H1 (cell line): ENCODE measurements at regions not wholly inside any gene's neighbourhood (a gene's known extent, or its start where the extent isn't known, plus 50 kb on each side); places are given as distances from the start of the nearest gene placed in this dataset.

Experiments used
- CTCF ChIA-PET: fragments of 300-600 bp; sonication (Branson Sonifier 250); formaldehyde crosslinking; loops from one replicate; lab custom pipeline; 2021; ENCODE audit not compliant: partially characterized antibody; lab: Charles Lee
- POLR2A ChIA-PET: fragments of 300-600 bp; sonication (Branson Sonifier 250); formaldehyde crosslinking; loops from one replicate; lab custom pipeline; 2021; ENCODE audit warnings: inconsistent platforms; ENCODE audit not compliant: partially characterized antibody; lab: Charles Lee
- DNase-seq, 2 experiments: peaks; one replicate each; pipeline versions ENCODE4 v3.0.0 to v3.0.0-alpha.2; 2010 to 2022; ENCODE audit warnings: low spot score in 2 of 2, low read depth in 1 of 2, mixed read lengths in 1 of 2
- FAIRE-seq: peaks from 2 replicates; lab custom pipeline; 2011; peaks lifted over from hg19 to GRCh38; lab: Jason Lieb, UNC
- H2AFZ ChIP-seq: 2 replicates; pipeline ENCODE4 v1.8.1; 2012; ENCODE audit warnings: low read length, inconsistent platforms
- H2AK5ac ChIP-seq: 2 replicates; pipeline ENCODE4 v1.6.1; 2013; ENCODE audit warnings: low read depth, low read length
- H2BK120ac ChIP-seq: replicated peaks from 2 replicates; pipeline ENCODE3; 2013; ENCODE audit warnings: low read depth, low read length, inconsistent platforms
- H2BK12ac ChIP-seq: 2 replicates; pipeline ENCODE4 v1.6.1; 2013; ENCODE audit warnings: low read depth, low read length
- H2BK15ac ChIP-seq: 2 replicates; pipeline ENCODE4 v1.6.1; 2013; ENCODE audit warnings: low read length
- H2BK20ac ChIP-seq: 2 replicates; pipeline ENCODE4 v1.6.1; 2013; ENCODE audit warnings: low read length
- H2BK5ac ChIP-seq: 2 replicates; pipeline ENCODE4 v1.6.1; 2013; ENCODE audit warnings: low read depth, low read length
- H3K14ac ChIP-seq: 2 replicates; pipeline ENCODE4 v1.6.1; 2013; ENCODE audit warnings: inconsistent platforms; ENCODE audit not compliant: insufficient read length
- H3K18ac ChIP-seq: 2 replicates; pipeline ENCODE4 v1.6.1; 2013; ENCODE audit warnings: low read length; ENCODE audit errors: extremely low read depth
- H3K23ac ChIP-seq: 2 replicates; pipeline ENCODE4 v1.6.1; 2013; ENCODE audit warnings: inconsistent platforms; ENCODE audit not compliant: insufficient read length
- H3K23me2 ChIP-seq: 2 replicates; pipeline ENCODE4 v1.6.1; 2013; ENCODE audit warnings: low read depth, low read length
- H3K27ac ChIP-seq: 2 replicates; pipeline ENCODE4 v1.6.1; 2011; ENCODE audit warnings: low read depth, low read length, inconsistent platforms
- H3K27me3 ChIP-seq, 4 experiments: replicated peaks in 1 of 4; 1 replicate in 1 of 4; 2 replicates in 3 of 4; pipeline versions ENCODE4 v1.6.1 to v1.8.1; 2011 to 2013; ENCODE audit warnings: low read length in 3 of 4, mild to moderate bottlenecking in 3 of 4, inconsistent platforms in 2 of 4, mixed read lengths in 2 of 4, moderate library complexity in 1 of 4; ENCODE audit not compliant: control insufficient read depth in 3 of 4, insufficient read depth in 3 of 4; ENCODE audit errors: extremely low read depth in 1 of 4
- H3K36me3 ChIP-seq, 4 experiments: 2 replicates each; pipeline versions ENCODE4 v1.6.1 to v1.8.1; 2011 to 2013; ENCODE audit warnings: mild to moderate bottlenecking in 4 of 4, low read length in 3 of 4, moderate library complexity in 2 of 4, control low read depth in 1 of 4, inconsistent platforms in 1 of 4; ENCODE audit not compliant: insufficient read depth in 4 of 4, control insufficient read depth in 2 of 4
- H3K4ac ChIP-seq: replicated peaks from 2 replicates; pipeline ENCODE3; 2013; ENCODE audit warnings: low read length, low read depth, mixed read lengths, inconsistent platforms; ENCODE audit not compliant: insufficient read length
- H3K4me1 ChIP-seq, 4 experiments: replicated peaks in 1 of 4; 1 replicate in 1 of 4; 2 replicates in 3 of 4; pipeline versions ENCODE4 v1.6.1 to v1.8.1; 2011 to 2013; ENCODE audit warnings: low read length in 3 of 4, inconsistent platforms in 2 of 4, mixed read lengths in 1 of 4; ENCODE audit not compliant: insufficient read depth in 4 of 4, control insufficient read depth in 3 of 4
- H3K4me2 ChIP-seq, 2 experiments: 2 replicates each; pipeline versions ENCODE4 v1.6.1 to v1.8.1; 2011 to 2013; ENCODE audit warnings: low read depth in 2 of 2, low read length in 2 of 2, control low read depth in 1 of 2, inconsistent platforms in 1 of 2, mild to moderate bottlenecking in 1 of 2; ENCODE audit not compliant: insufficient read depth in 1 of 2
- H3K4me3 ChIP-seq, 4 experiments: fragments of 200-600, 300-600 bp in 1 of 4; sonication (generic), shearing (Covaris generic), sonication (Bioruptor Twin) in 1 of 4; 2 replicates each; pipeline versions ENCODE4 v1.5.1 to v1.8.1; 2011 to 2016; ENCODE audit warnings: low read length in 4 of 4, low read depth in 3 of 4, control low read depth in 2 of 4, inconsistent platforms in 2 of 4, mild to moderate bottlenecking in 2 of 4, mixed read lengths in 1 of 4, moderate library complexity in 1 of 4; ENCODE audit not compliant: insufficient read depth in 2 of 4; ENCODE audit errors: extremely low read depth in 1 of 4
- H3K56ac ChIP-seq: replicated peaks from 2 replicates; pipeline ENCODE3; 2013; ENCODE audit warnings: low read depth, mild to moderate bottlenecking, mixed read lengths, low read length, inconsistent platforms; ENCODE audit not compliant: insufficient read length
- H3K79me1 ChIP-seq: 2 replicates; pipeline ENCODE4 v1.6.1; 2013; ENCODE audit warnings: low read depth, low read length, control low read depth
- H3K79me2 ChIP-seq, 2 experiments: 2 replicates each; pipeline versions ENCODE4 v1.6.1 to v1.8.1; 2012 to 2013; ENCODE audit warnings: low read length in 2 of 2, mild to moderate bottlenecking in 2 of 2, inconsistent platforms in 1 of 2; ENCODE audit not compliant: insufficient read depth in 2 of 2, control insufficient read depth in 1 of 2
- H3K9ac ChIP-seq, 4 experiments: replicated peaks in 1 of 4; 1 replicate in 1 of 4; 2 replicates in 3 of 4; pipeline versions ENCODE4 v1.6.1 to v1.8.1; 2011 to 2013; ENCODE audit warnings: low read depth in 3 of 4, low read length in 3 of 4, control low read depth in 2 of 4, mild to moderate bottlenecking in 2 of 4, moderate library complexity in 2 of 4, inconsistent platforms in 1 of 4; ENCODE audit errors: extremely low read depth in 1 of 4
- H3K9me3 ChIP-seq, 2 experiments: 2 replicates each; pipeline versions ENCODE4 v1.6.1 to v1.8.1; 2012 to 2013; ENCODE audit warnings: mild to moderate bottlenecking in 2 of 2, moderate library complexity in 2 of 2, control low read depth in 1 of 2, inconsistent platforms in 1 of 2, low read depth in 1 of 2, low read length in 1 of 2, mixed read lengths in 1 of 2; ENCODE audit not compliant: insufficient read depth in 2 of 2
- H4K20me1 ChIP-seq, 2 experiments: replicated peaks in 1 of 2; 2 replicates each; pipeline versions ENCODE3 to v1.8.1; 2011 to 2013; ENCODE audit warnings: inconsistent platforms in 2 of 2, low read length in 2 of 2, mild to moderate bottlenecking in 1 of 2; ENCODE audit not compliant: insufficient read depth in 2 of 2, control insufficient read depth in 1 of 2
- H4K5ac ChIP-seq: 2 replicates; pipeline ENCODE4 v1.6.1; 2013; ENCODE audit warnings: low read length, low read depth, mixed read lengths, inconsistent platforms; ENCODE audit not compliant: insufficient read length
- H4K8ac ChIP-seq: 2 replicates; pipeline ENCODE4 v1.8.0; 2013; ENCODE audit warnings: mild to moderate bottlenecking, moderate library complexity, low read length, inconsistent platforms; ENCODE audit not compliant: insufficient read depth; ENCODE audit errors: extremely low read depth
- H4K91ac ChIP-seq: replicated peaks from 2 replicates; pipeline ENCODE3; 2013; ENCODE audit warnings: low read length, mixed read lengths, inconsistent platforms; ENCODE audit not compliant: insufficient read length
- CBX5 ChIP-seq: fragments of 300-800, 300-1000 bp; sonication (generic); IDR thresholded peaks from 2 replicates; pipeline ENCODE4 v1.7.1; 2016; ENCODE audit warnings: antibody characterized with exemption, low read length, low read depth
- CEBPB ChIP-seq: IDR thresholded peaks from 2 replicates; pipeline ENCODE4 v1.6.1; 2012; ENCODE audit warnings: low read depth, low read length
- EP300 ChIP-seq, 2 experiments: IDR thresholded peaks; 1 replicate in 1 of 2; 2 replicates in 1 of 2; pipeline ENCODE4 v1.6.1; 2011 to 2012; ENCODE audit warnings: low read depth in 2 of 2, low read length in 2 of 2, mild to moderate bottlenecking in 2 of 2, borderline replicate concordance in 1 of 2, inconsistent platforms in 1 of 2, moderate library complexity in 1 of 2
- JUN ChIP-seq: IDR thresholded peaks from 2 replicates; pipeline ENCODE4 v1.6.1; 2011; ENCODE audit warnings: low read depth, mild to moderate bottlenecking, improper control_type of control experiment, low read length
- MAFK ChIP-seq: IDR thresholded peaks from 2 replicates; pipeline ENCODE4 v1.6.1; 2012; ENCODE audit warnings: low read depth, mild to moderate bottlenecking, improper control_type of control experiment, low read length
- POLR2AphosphoS5 ChIP-seq: IDR thresholded peaks from 2 replicates; pipeline ENCODE4 v1.6.1; 2011; ENCODE audit warnings: low read depth, low read length
- SP4 ChIP-seq: IDR thresholded peaks from 2 replicates; pipeline ENCODE4 v1.6.1; 2012; ENCODE audit warnings: low read length, inconsistent platforms
- ZNF274 ChIP-seq: IDR thresholded peaks from 2 replicates; pipeline ENCODE4 v1.7.0; 2012; ENCODE audit warnings: low read length, borderline replicate concordance; ENCODE audit errors: extremely low read depth
- WGBS, 2 experiments: shearing (Covaris generic) in 1 of 2; methylation state at CpG; one replicate each; pipeline versions ENCODE4 v1.1.6 to v1.1.7; 2013 to 2015; ENCODE audit warnings: low lambda C conversion rate in 2 of 2, mixed read lengths in 2 of 2, inconsistent platforms in 1 of 2, low coverage in 1 of 2, missing lambda C conversion rate in 1 of 2; ENCODE audit not compliant: insufficient replicate concordance in 2 of 2, insufficient coverage in 1 of 2, insufficient read length in 1 of 2; ENCODE audit errors: extremely low coverage in 1 of 2, missing lambda C conversion rate in 1 of 2; 5-methylcytosine and 5-hydroxymethylcytosine counted together

DNA sequence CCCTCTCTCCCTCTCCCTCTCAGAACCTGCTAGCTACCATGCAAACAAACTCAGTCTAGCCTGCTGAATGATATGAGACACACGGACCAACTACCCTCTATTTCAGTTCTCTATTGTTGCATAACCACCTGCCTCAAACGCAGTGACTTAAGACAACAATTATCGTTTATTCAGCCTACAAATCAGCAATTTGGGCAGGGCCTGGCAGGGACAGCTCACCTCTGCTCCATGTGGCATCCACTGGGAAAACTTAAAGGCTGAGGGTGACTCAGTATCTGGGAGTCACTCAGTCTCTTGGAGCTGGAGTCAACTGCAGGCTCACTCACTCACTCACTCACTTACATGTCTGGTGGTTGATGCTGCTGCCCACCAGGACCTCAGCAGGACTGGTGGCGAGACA, 121.3 kb downstream of the SEC16B start:
- Histone ChIP-seq H2AFZ (no peak overlapping the region), H3K36me3 (no peaks in the 10 kb centered on the region), H2BK15ac (no peak overlapping the region), H3K14ac (no peak overlapping the region), H4K91ac (no peak overlapping the region), H3K4ac (no peak overlapping the region), H3K18ac (no peak overlapping the region), H3K56ac (no peak overlapping the region), H2AK5ac (no peak overlapping the region), H3K23me2 (no peaks in the 10 kb centered on the region; the same call in 1 of the 2 replicates), H3K4me1 (no peaks in the 10 kb centered on the region), H4K8ac (no peak overlapping the region), H3K79me1 (no peaks in the 10 kb centered on the region), H3K9ac (no peak overlapping the region), H2BK12ac (no peak overlapping the region), H4K5ac (no peak overlapping the region), H2BK5ac (no peak overlapping the region), H4K20me1 (no peaks in the 10 kb centered on the region), H3K27ac (no peak overlapping the region), H2BK20ac (no peak overlapping the region), H3K27me3 (no peaks in the 10 kb centered on the region), H3K4me2 (no peak overlapping the region), H3K79me2 (no peaks in the 10 kb centered on the region), H3K23ac (no peak overlapping the region), H3K4me3 (no peak overlapping the region), H2BK120ac (no peak overlapping the region), H3K9me3 (no peaks in the 10 kb centered on the region)
- 76% methylated on average over 4 of the region's 4 CpGs; no CpG with 5 or more reads in 1 of the 2 experiments for WGBS, 2 experiments
- DNase-seq (no peak), FAIRE-seq (no peak)
- POLR2A ChIA-PET = interaction anchor here (1.2 kb wide), 1 partner anchor 10 kb away, joined by 3 read pairs; no protein-coding TSS in a partner anchor
- TF ChIP-seq ZNF274 (no peak), MAFK (no peak), JUN (no peak), CEBPB (no peak), POLR2AphosphoS5 (no peak), EP300 (IDR thresholded peaks at IDR 0.05; ENCODE audit: borderline replicate concordance in 1 of 2, low read depth in 2 of 2, low read length in 2 of 2) (no peak), SP4 (no peak), CBX5 (no peak)
- CTCF ChIA-PET = interaction anchor here (1.0 to 1.8 kb wide), 2 partner anchors 10 to 74 kb away, joined by 3 to 4 read pairs; no protein-coding TSS in a partner anchor
